ENCODE measurements at regions not wholly inside any gene's neighbourhood (a gene's known extent, or its start where the extent isn't known, plus 50 kb on each side); places are given as distances from the start of the nearest gene placed in this dataset.

- DNase-seq = no peak
- TF ChIP-seq CTCF (IDR thresholded peaks at IDR 0.05; ENCODE audit: partially characterized antibody, unreplicated experiment) = no peak
- Mint-ChIP-seq H3K4me1 (ENCODE audit: low read depth, unreplicated experiment) (no peaks in the 10 kb centered on the region), H3K9me3 (ENCODE audit: unreplicated experiment) (no peaks in the 10 kb centered on the region), H3K27me3 (ENCODE audit: unreplicated experiment) (no peaks in the 10 kb centered on the region), H3K36me3 (ENCODE audit: unreplicated experiment) (no peaks in the 10 kb centered on the region), H3K4me3 (ENCODE audit: unreplicated experiment) (no peak overlapping the region), H3K27ac (ENCODE audit: unreplicated experiment) (no peak overlapping the region)
Measured at GRCh38 chr4:107192601-107193000, 156.5 kb upstream of the DKK2 start.

DNA sequence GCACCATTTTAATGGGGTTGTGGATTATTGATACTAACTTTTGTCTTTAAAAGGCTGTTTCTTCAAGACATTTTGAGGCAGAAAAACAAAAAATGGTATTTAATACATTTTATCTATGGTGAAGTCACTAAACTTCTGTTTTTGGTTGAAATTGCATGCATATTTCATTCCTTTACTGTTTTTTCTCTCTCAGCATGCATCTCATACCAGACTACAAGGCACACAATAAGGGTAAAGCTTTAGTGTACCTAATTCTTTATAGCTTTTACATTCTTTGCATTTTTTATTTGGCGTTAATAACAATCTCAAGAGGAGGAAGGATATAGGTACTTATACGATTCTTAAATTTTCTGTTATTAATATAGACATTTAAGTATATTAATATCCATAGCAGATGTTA is 151.0 kb upstream of the DKK2 start:
- Mint-ChIP-seq H3K27ac (ENCODE audit: unreplicated experiment) (no peak overlapping the region), H3K4me1 (ENCODE audit: low read depth, unreplicated experiment) (no peaks in the 10 kb centered on the region), H3K4me3 (ENCODE audit: unreplicated experiment) (no peak overlapping the region), H3K36me3 (ENCODE audit: unreplicated experiment) (no peaks in the 10 kb centered on the region), H3K9me3 (ENCODE audit: unreplicated experiment) (no peaks in the 10 kb centered on the region), H3K27me3 (ENCODE audit: unreplicated experiment) (no peaks in the 10 kb centered on the region)
- no peak for DNase-seq
- no peak for TF ChIP-seq CTCF (IDR thresholded peaks at IDR 0.05; ENCODE audit: partially characterized antibody, unreplicated experiment)

- Mint-ChIP-seq H3K9me3 (ENCODE audit: unreplicated experiment) (no peaks in the 10 kb centered on the region), H3K4me3 (ENCODE audit: unreplicated experiment) (no peak overlapping the region), H3K4me1 (ENCODE audit: low read depth, unreplicated experiment) (no peaks in the 10 kb centered on the region), H3K36me3 (ENCODE audit: unreplicated experiment) (no peaks in the 10 kb centered on the region), H3K27ac (ENCODE audit: unreplicated experiment) (no peak overlapping the region), H3K27me3 (ENCODE audit: unreplicated experiment) (no peaks in the 10 kb centered on the region)
- DNase-seq = no peak
- peak; percentile 75 for TF ChIP-seq CTCF (IDR thresholded peaks at IDR 0.05; ENCODE audit: partially characterized antibody, unreplicated experiment)
Measured at GRCh38 chr4:107183155-107183774, 147.2 kb upstream of the DKK2 start.

- H3K27me3 Mint-ChIP-seq (ENCODE audit: unreplicated experiment) = no peaks in the 10 kb centered on the region
- no peaks in the 10 kb centered on the region for H3K9me3 Mint-ChIP-seq (ENCODE audit: unreplicated experiment)
- no peaks in the 10 kb centered on the region for H3K4me1 Mint-ChIP-seq (ENCODE audit: low read depth, unreplicated experiment)
- no peak for DNase-seq
- no peak overlapping the region for H3K27ac Mint-ChIP-seq (ENCODE audit: unreplicated experiment)
- no peaks in the 10 kb centered on the region for H3K36me3 Mint-ChIP-seq (ENCODE audit: unreplicated experiment)
- H3K4me3 Mint-ChIP-seq (ENCODE audit: unreplicated experiment) = no peak overlapping the region
- no peak for TF ChIP-seq CTCF (IDR thresholded peaks at IDR 0.05; ENCODE audit: partially characterized antibody, unreplicated experiment)
Measured at GRCh38 chr4:107182347-107182746, 146.2 kb upstream of the DKK2 start.

DNA sequence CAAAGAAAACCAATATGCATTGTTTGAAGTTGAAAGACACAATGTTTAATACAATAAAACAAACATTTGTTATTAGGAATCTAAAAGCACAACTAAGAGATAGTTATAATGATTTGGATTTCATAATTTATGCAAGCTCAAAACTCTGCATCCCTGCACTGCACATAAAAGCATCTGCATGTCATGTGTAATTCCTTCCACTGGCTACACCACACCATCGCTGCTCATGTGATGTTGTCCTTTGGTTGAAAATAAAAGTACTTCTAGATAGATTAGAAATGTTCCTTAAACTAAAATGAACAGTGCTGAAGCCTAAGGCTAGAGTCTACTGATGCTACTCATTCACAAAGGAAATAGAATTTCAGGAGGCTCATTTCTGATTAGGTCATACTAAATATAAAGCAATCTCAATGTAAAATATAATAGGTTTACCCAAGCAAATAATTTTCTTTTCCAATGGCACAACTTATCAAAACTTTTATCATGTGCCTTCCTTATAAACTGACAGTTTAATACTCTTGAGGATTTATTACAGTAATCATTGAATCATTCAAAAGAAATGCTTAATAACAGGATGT is 130.8 kb upstream of the DKK2 start:
- no peak overlapping the region for H3K27ac Mint-ChIP-seq (ENCODE audit: unreplicated experiment)
- no peaks in the 10 kb centered on the region for H3K4me1 Mint-ChIP-seq (ENCODE audit: low read depth, unreplicated experiment)
- H3K9me3 Mint-ChIP-seq (ENCODE audit: unreplicated experiment) = no peaks in the 10 kb centered on the region
- no peak for TF ChIP-seq CTCF (IDR thresholded peaks at IDR 0.05; ENCODE audit: partially characterized antibody, unreplicated experiment)
- H3K4me3 Mint-ChIP-seq (ENCODE audit: unreplicated experiment) = no peak overlapping the region
- no peaks in the 10 kb centered on the region for H3K27me3 Mint-ChIP-seq (ENCODE audit: unreplicated experiment)
- DNase-seq = no peak
- no peaks in the 10 kb centered on the region for H3K36me3 Mint-ChIP-seq (ENCODE audit: unreplicated experiment)
